ENCODE measurements at regions not wholly inside any gene's neighbourhood (a gene's known extent, or its start where the extent isn't known, plus 50 kb on each side); places are given as distances from the start of the nearest gene placed in this dataset.

DNA sequence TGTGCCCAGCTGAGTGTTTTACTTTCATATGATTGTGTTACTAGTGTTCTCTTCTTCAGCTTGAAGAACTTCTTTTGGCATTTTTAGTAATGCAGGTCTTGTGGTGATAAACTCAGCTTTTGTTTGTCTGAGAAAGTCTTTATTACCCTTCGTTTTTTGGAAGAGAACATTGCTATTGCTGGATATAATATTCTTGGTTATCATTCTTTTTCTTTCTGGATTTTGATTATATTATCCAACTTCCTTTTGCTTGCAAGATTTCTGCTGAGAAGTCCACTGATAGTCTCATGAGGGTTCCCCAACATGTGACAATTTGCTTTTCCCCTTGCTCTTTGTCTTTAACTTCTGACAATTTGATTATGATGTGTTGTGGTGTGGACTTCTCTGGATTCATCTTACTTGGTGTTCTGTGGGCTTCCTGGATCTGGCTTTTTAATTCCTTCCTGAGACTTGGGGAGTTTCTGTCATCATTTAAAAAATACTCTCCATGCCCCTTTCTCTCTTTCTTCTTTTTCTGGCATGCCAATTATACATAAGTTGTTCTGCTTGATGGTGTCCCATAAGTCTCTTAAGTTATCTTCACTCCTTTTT, 416.8 kb downstream of the CCDC91 start:
- WGBS, 2 donors: 56 to 71% methylated on average over 1 of the region's 1 CpG
- H3K4me1 ChIP-seq: peaks cover 0 to 13% (median 3%) of the 10 kb centered on the region in 3 donors
- H3K27me3 ChIP-seq: no peaks in the 10 kb centered on the region
- H3K4me3 ChIP-seq: no peak overlapping the region
- TF ChIP-seq CTCF (IDR thresholded peaks at IDR 0.05): no peak
- no peak for TF ChIP-seq POLR2A (IDR thresholded peaks at IDR 0.05)
- H3K36me3 ChIP-seq: no peaks in the 10 kb centered on the region
- peaks cover 0 to 16% (median 10%) of the 10 kb centered on the region in 3 donors for H3K9me3 ChIP-seq
- no peak for DNase-seq
- intact Hi-C loops (cut with DNase I): no loop called here
- no peak overlapping the region for H3K27ac ChIP-seq

DNA sequence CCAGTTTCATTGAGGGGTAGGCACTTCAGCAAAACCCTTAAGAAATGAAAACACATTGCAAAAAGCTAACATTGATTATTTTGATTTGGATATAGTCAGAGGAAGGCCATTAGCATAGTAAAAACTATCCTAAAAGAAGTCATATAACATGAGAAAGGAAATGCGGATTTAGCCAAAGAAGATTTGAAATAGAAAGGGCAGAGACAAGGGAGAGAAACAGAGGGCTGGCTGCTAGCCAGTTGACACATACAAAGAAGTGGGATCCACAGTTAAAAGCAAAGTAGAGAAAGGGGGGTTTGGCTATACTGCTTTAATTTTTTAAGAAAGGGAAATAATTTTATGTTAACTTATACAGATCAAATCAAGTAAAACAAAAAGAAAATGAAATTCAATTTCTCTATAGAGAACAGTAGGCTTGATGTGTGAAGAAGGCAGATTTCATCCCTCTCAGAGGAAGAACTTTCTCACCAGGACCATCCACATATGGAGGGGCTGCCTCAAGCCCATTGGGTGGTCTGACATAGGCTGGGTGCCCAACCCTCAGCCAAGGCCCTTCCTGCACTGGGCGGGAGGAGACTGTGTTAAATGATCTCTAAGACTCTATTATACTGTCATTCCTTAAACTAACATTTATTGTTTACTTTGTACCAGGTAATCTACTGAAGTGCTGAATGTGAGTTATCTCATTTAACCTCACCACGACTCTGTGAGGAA, 420.3 kb downstream of the CCDC91 start:
- DNase-seq: no peak
- intact Hi-C loops (cut with DNase I): no loop called here
- Histone ChIP-seq H3K4me3 (no peak overlapping the region), H3K27ac (no peak overlapping the region), H3K4me1 (peaks cover 0 to 13% (median 3%) of the 10 kb centered on the region in 3 donors), H3K27me3 (no peaks in the 10 kb centered on the region), H3K9me3 (peaks cover 0 to 16% (median 10%) of the 10 kb centered on the region in 3 donors), H3K36me3 (no peaks in the 10 kb centered on the region)
- no peak for TF ChIP-seq CTCF (IDR thresholded peaks at IDR 0.05)
- TF ChIP-seq POLR2A (IDR thresholded peaks at IDR 0.05): no peak
- WGBS, 2 donors: 46 to 54% methylated on average over 3 of the region's 3 CpGs

DNA sequence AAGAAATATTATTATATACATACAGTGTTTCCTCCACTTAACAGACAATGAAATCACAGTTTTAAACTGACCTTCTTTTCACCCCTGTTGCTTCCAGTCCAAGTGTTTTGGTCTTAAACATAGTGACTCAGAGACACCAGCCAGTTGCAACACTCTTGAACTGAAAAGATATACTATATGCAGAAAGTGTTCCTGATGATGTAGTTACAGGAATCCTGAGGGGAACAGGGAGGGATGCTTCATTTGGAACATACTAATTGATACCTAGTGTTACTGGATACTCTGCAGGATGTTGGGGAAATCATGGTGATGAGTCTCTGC, 420.8 kb downstream of the CCDC91 start:
- intact Hi-C loops (cut with DNase I): no loop called here
- no peak for DNase-seq
- no peaks in the 10 kb centered on the region for H3K27me3 ChIP-seq
- H3K36me3 ChIP-seq: no peaks in the 10 kb centered on the region
- peaks cover 0 to 16% (median 10%) of the 10 kb centered on the region in 3 donors for H3K9me3 ChIP-seq
- H3K4me3 ChIP-seq: no peak overlapping the region
- TF ChIP-seq CTCF (IDR thresholded peaks at IDR 0.05) (no peak), POLR2A (IDR thresholded peaks at IDR 0.05) (no peak)
- H3K27ac ChIP-seq: no peak overlapping the region
- H3K4me1 ChIP-seq: peaks cover 0 to 13% (median 3%) of the 10 kb centered on the region in 3 donors

- Histone ChIP-seq H3K27ac (no peak overlapping the region), H3K36me3 (no peaks in the 10 kb centered on the region), H3K4me1 (peaks cover 0 to 13% (median 3%) of the 10 kb centered on the region in 3 donors), H3K4me3 (no peak overlapping the region), H3K9me3 (peaks cover 0 to 16% (median 10%) of the 10 kb centered on the region in 3 donors), H3K27me3 (no peaks in the 10 kb centered on the region)
- no peak for DNase-seq
- TF ChIP-seq POLR2A (IDR thresholded peaks at IDR 0.05) (no peak), CTCF (IDR thresholded peaks at IDR 0.05) (no peak)
- WGBS, 2 donors: 58 to 83% methylated on average over 2 of the region's 2 CpGs
- intact Hi-C loops (cut with DNase I): no loop called here
These were observed 421.2 kb downstream of the CCDC91 start for GRCh38 chr12:28611449-28611848.

DNA sequence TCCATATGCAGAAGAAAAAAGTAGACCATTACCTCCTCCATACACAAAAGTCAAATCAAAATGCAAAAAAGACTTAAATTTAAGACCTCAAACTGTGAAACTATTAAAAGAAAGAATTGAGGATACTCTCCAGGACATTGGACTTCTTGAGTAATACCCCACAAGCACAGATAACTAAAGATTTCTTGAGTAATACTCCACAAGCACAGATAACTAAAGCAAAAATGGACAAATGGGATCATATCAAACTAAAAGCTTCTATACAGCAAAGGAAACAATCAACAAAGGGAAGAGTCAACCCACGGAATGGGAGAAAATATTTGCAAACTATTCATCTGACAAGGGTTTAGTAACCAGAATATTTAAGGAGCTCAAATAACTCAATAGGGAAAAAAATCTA, 427.9 kb downstream of the CCDC91 start:
- TF ChIP-seq POLR2A (IDR thresholded peaks at IDR 0.05): no peak
- TF ChIP-seq CTCF (IDR thresholded peaks at IDR 0.05): no peak
- 65 to 80% methylated on average over 1 of the region's 1 CpG for WGBS, 2 donors

More for the DNA sequence above, 427.9 kb downstream of the CCDC91 start:
- H3K4me3 ChIP-seq: no peak overlapping the region
- no peak overlapping the region for H3K27ac ChIP-seq
- H3K36me3 ChIP-seq: no peaks in the 10 kb centered on the region
- H3K4me1 ChIP-seq: no peaks in the 10 kb centered on the region
- intact Hi-C loops (cut with DNase I): no loop called here
- no peaks in the 10 kb centered on the region for H3K27me3 ChIP-seq
- DNase-seq: no peak
- H3K9me3 ChIP-seq: no peaks in the 10 kb centered on the region

Measured in esophagus squamous epithelium (tissue), 5 donors.